Medulla oblongata (tissue), 1 donor: ENCODE measurements at regions not wholly inside any gene's neighbourhood (a gene's known extent, or its start where the extent isn't known, plus 50 kb on each side); places are given as distances from the start of the nearest gene placed in this dataset.
"Not testable (repeated sequence)": the region's sequence is repeated elsewhere in the genome, so short reads cannot be mapped to it uniquely, and the experiment has no call there.

Source experiments
- DNase-seq: peaks from one replicate; pipeline ENCODE4 v3.0.0-alpha.2; 2015; ENCODE audit errors: extremely low spot score

GRCh38 chr17:77288115-77288619 lies 147.4 kb downstream of the SEC14L1 start:
- no peak for DNase-seq

GRCh38 chr17:77290759-77291558 lies 150.2 kb downstream of the SEC14L1 start:
- not testable (repeated sequence) for DNase-seq

GRCh38 chr17:77291591-77292386 lies 151.0 kb downstream of the SEC14L1 start:
- DNase-seq = no peak

- no peak for DNase-seq
Measured at GRCh38 chr17:77294761-77295160, 154.0 kb downstream of the SEC14L1 start.

GRCh38 chr17:77295241-77295853 lies 154.6 kb downstream of the SEC14L1 start:
- DNase-seq = no peak

- DNase-seq = no peak
Measured at GRCh38 chr17:77296769-77297409, 156.1 kb downstream of the SEC14L1 start.

- DNase-seq = no peak
Measured at GRCh38 chr17:77297693-77298666, 157.2 kb downstream of the SEC14L1 start.

- no peak for DNase-seq
Measured at GRCh38 chr17:77298811-77299210, 158.0 kb downstream of the SEC14L1 start.

GRCh38 chr17:77299256-77300015 lies 158.7 kb downstream of the SEC14L1 start:
- DNase-seq = no peak

- no peak for DNase-seq
Measured at GRCh38 chr17:77300016-77300686, 159.4 kb downstream of the SEC14L1 start.

GRCh38 chr17:77301694-77302266 lies 161.0 kb downstream of the SEC14L1 start:
- no peak for DNase-seq

GRCh38 chr17:77302682-77303081 lies 161.9 kb downstream of the SEC14L1 start:
- DNase-seq = no peak

GRCh38 chr17:77303620-77304019 lies 162.9 kb downstream of the SEC14L1 start:
- DNase-seq = no peak

- no peak for DNase-seq
Measured at GRCh38 chr17:77304051-77304745, 163.4 kb downstream of the SEC14L1 start.

GRCh38 chr17:77304746-77305473 lies 164.1 kb downstream of the SEC14L1 start:
- DNase-seq = no peak

GRCh38 chr17:77306048-77306789 lies 165.4 kb downstream of the SEC14L1 start:
- DNase-seq = no peak
